ENCODE measurements at regions not wholly inside any gene's neighbourhood (a gene's known extent, or its start where the extent isn't known, plus 50 kb on each side); places are given as distances from the start of the nearest gene placed in this dataset.

DNA sequence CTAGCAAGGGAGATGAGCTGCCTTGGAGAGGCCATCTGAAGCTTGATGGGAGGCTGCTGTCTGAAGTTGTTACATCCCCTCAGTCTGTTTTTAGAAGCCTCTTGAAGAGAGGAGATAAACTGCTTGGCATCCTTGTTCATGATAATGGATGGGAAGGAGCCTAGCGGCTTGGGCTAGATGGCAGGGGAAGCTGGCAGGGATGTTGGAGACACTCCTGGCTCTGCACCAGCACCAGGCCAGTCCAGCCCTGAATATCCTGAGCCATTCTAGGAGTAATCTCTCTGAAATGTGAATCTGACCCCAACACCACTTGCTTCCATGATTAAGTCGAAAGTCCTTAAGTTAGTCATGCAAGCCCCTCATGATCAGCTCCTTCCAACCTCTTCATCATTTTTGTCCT, 310.5 kb downstream of the NSG2 start:
- TF ChIP-seq, protein P1, sequence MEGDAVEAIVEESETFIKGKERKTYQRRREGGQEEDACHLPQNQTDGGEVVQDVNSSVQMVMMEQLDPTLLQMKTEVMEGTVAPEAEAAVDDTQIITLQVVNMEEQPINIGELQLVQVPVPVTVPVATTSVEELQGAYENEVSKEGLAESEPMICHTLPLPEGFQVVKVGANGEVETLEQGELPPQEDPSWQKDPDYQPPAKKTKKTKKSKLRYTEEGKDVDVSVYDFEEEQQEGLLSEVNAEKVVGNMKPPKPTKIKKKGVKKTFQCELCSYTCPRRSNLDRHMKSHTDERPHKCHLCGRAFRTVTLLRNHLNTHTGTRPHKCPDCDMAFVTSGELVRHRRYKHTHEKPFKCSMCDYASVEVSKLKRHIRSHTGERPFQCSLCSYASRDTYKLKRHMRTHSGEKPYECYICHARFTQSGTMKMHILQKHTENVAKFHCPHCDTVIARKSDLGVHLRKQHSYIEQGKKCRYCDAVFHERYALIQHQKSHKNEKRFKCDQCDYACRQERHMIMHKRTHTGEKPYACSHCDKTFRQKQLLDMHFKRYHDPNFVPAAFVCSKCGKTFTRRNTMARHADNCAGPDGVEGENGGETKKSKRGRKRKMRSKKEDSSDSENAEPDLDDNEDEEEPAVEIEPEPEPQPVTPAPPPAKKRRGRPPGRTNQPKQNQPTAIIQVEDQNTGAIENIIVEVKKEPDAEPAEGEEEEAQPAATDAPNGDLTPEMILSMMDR (IDR thresholded peaks at IDR 0.05) = no peak
- TF ChIP-seq EZH2 (IDR thresholded peaks at IDR 0.05) = no peak
- TF ChIP-seq EZH2phosphoT487 (IDR thresholded peaks at IDR 0.05) = no peak

All from neural progenitor cell (in vitro differentiated cells).